CD4-positive, alpha-beta T cell treated with Interleukin-12 subunit alpha and Interleukin-12 subunit beta, for 1 hour (primary cell): ENCODE measurements at regions not wholly inside any gene's neighbourhood (a gene's known extent, or its start where the extent isn't known, plus 50 kb on each side); places are given as distances from the start of the nearest gene placed in this dataset.
"Not testable (repeated sequence)": the region's sequence is repeated elsewhere in the genome, so short reads cannot be mapped to it uniquely, and the experiment has no call there.

Experiments used
- DNase-seq: peaks from one replicate; pipeline ENCODE4 v3.0.0-alpha.2; 2020

- DNase-seq = no peak
Measured at GRCh38 chr15:26065723-26066122, 202.6 kb upstream of the ATP10A start.

- no peak for DNase-seq
Measured at GRCh38 chr15:26061248-26061647, 198.1 kb upstream of the ATP10A start.

GRCh38 chr15:26056766-26057165, 193.6 kb upstream of the ATP10A start:
- DNase-seq = not testable (repeated sequence)

DNA sequence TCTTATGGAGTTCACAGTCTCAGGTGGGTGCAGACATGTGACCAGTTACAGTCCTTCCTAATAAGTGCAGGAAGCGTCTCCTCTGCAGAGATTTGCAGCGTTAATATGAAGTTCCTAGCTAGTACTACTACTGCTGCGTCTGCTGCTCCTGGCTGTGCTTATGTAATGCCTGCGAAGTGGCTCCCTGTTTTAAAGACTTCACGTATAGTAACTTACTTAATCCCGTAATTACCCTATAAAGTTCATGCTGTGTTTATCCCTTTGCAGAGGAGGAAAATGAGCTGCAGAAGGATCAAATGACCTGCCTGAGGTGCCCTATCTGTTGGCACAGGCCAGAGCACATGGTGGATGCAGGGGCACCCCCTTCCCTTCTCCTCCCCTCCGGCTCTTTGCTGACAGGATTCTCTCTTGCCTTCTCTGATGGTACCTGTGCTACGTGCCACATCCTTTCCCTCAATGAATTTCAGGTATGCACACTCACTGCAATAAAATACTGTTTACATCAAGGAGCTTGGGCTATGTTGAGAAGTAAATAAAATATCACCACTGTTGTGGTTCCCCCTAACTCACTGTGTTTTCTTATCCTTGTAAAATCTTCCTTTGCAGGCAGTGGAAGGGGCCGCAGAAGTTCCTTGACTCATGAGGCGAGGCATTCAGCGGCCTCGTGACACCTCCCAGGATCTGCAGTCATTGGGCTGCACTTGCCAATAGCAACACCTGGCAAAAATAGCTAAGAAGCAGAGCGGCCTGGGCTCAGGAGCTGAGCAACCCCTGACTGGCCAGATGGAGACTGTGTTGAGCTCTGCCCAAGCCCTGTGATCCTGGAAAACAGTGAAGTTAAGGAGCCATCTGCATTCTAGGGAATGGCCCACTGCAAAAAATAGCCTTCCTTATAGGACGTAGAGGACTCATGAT, 188.9 kb upstream of the ATP10A start:
- DNase-seq = no peak

DNA sequence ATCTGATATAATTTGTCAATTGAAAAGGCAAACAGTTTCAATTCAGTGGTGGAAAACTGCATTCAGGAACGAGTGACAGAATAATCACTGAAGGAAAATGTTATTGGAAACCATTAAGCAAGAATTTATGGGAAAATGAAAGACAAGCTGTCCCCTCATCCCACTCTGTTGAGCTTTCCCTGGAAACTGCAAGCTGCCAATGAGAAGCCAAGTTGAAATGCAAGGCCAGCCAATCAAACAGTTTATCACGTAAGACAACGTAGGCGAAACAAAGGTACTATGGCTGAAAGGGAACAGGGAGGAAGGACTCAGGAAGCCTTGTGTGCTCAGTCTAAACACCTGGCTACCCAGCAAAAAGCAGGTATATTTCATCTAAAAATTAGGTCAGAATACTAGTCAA, 187.9 kb upstream of the ATP10A start:
- DNase-seq = no peak

GRCh38 chr15:26049900-26050657, 187.0 kb upstream of the ATP10A start:
- no peak for DNase-seq

DNA sequence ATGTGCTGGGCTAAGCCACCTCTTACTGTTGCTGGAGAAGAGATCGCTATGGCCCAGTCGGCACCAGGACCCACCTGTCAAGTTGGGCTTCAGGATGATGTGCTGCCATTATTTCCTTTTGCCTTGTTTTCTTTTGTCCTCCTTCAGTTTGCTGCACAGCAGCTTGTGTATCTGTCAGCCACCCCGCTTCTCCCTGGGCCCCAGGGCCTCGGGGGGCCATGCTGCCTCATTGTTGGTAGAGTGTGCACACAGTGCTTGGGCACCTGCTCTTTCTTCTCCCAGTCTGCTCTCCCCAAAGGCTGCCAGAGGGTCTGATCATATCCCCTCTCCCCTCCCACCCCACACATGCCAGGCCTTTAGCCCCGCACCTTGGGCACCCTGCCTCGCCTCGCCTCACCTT, 185.5 kb upstream of the ATP10A start:
- DNase-seq = no peak

- no peak for DNase-seq
Measured at GRCh38 chr15:26045516-26045915, 182.4 kb upstream of the ATP10A start.

GRCh38 chr15:26043018-26043417, 179.9 kb upstream of the ATP10A start:
- DNase-seq = no peak

DNA sequence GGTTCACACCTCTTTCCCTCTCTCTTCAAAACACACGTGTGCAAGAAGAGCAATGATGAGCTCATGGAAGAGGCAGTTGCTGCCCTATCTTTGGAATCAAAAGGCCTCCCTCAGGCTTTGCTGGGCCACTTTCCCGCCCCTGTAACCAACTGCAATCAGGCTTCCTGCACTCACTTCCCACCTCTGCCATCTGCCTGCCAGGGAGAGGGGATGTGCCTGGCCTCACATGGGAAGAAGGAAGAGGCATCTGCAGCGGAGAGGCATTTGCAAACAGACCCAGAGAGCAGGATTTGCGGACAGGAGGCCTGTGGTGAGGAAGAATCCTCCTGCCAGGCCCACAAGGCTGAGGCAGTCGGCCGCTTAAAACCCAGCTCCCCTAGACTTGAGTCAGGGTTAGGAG, 175.6 kb upstream of the ATP10A start:
- no peak for DNase-seq

- no peak for DNase-seq
Measured at GRCh38 chr15:26037369-26037768, 174.2 kb upstream of the ATP10A start.

GRCh38 chr15:26033493-26033892, 170.4 kb upstream of the ATP10A start:
- no peak for DNase-seq

- no peak for DNase-seq
Measured at GRCh38 chr15:26032162-26032846, 169.2 kb upstream of the ATP10A start.

GRCh38 chr15:26029586-26029985, 166.5 kb upstream of the ATP10A start:
- not testable (repeated sequence) for DNase-seq

DNA sequence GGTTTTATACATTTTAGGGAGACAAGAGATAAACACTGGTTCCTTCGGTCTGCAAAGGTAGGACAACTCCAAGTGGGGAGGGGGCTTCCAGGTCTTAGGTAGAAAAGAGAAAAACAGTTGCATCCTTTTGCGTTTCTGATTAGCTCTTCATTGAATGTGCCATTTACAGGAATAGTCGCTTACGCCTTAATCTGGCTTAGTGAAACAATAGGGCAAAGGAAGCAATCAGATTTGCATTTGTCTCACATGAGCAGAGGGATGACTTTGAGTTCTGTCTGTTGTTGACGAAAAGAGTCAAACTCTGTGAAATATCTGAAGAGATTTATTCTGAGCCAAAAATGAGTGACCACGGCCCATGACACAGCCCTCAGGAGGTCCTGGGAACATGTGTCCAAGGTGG, 166.0 kb upstream of the ATP10A start:
- no peak for DNase-seq

DNA sequence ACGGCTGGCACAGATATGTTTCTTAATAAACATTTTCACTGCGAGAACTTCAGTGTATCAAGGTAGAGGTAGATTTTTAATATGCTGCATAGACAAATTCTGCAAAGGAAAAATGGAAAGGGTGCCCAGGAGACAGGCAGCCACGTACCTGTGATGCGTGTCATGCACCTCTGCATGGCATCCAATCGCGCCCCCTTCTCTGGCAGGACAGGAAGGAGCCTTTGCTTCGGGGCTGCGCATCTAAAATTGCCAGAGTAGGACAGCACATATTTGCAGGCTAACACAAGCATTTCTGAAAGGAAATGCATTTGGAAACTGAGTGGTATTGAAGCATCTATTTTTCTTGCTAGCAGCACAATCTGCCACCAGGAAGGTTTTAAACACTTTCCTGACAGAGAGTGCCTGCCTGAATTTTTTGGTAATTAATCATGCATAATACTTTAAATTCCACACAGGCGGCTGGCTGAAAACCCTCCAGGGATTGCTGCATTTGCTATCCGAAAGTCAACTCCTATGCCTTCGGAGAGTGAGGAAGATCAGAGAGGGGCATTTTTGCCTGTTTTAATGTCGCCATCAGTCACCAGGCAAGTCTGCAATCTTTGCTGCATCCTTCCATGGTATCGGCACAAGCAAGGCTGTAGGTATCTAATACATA, 165.1 kb upstream of the ATP10A start:
- DNase-seq = no peak

DNA sequence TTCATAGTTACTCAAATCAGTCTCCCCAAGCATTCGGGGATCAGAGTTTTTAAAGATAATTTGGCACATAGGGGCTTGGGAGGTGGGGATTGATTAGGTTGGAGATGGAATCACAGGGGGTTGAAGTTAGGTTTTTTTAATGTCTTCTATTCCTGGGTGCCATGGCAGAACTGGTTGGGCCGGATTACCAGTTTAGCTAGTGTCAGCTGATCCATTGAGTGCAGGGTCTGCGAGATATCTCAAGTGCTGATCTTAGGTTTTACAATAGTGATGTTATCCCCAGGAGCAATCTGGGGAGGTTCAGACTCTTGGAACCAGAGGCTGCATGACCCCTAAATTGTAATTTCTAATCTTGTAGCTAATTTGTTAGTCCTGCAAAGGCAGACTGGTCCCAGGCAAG, 163.5 kb upstream of the ATP10A start:
- not testable (repeated sequence) for DNase-seq

DNA sequence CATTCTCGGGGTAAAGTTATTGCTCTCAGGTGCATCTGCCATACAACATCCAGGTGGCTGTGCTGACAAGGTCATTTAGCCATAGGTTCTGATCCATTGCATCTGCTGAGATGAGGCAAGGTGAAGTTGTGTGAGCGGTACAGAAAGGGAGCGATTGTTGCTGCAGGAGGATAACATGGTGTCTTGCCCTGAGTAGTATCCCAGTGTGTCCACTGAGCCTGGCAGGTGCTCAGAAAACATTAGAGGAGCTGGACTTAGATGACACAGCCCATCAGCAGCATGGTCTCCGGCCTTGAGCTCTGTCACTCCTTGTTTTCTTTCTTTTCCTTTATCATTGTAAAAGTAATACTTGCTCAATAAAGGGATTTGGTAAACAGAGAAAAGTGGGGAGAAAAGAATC, 161.1 kb upstream of the ATP10A start:
- no peak for DNase-seq

GRCh38 chr15:26023691-26024090, 160.6 kb upstream of the ATP10A start:
- no peak for DNase-seq

DNA sequence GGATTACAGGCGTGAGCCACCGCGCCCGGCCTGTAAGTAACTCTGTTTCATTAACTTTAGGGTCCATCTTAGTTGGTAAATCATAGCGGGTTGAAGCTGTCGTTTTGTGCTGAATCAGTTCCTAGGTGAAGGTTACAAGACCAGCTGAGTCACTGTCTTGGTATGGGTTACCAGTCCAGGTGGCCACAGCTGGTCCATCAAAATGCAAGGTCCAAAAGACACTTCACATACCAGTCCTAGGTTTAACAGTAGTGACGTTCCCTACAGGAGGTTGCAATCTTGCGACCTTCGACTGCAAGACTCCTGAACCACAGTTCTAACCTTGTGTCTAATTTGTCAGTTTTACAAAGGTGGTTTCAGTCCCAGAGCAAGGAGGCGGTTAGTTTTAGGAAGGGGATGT, 160.1 kb upstream of the ATP10A start:
- DNase-seq = no peak

DNA sequence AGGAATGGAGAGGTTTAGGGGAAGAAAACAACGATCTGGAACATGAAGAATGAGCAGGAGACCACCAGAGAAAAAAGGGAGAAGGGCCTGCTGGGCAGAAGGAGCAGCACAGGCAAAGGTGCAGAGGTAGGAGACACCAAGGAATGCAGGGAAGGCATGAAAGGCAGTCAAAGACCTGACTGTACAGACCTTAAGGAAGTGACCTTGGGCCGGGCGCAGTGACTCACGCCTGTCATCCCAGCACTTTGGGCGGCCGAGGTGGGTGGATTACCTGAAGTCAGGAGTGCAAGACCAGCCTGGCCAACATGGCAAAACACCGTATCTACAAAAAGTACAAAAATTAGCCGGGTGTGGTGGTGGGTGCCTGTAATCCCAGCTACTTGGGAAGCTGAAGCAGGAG, 157.7 kb upstream of the ATP10A start:
- DNase-seq = no peak

GRCh38 chr15:26017665-26018064, 154.5 kb upstream of the ATP10A start:
- no peak for DNase-seq

GRCh38 chr15:26015516-26016075, 152.5 kb upstream of the ATP10A start:
- no peak for DNase-seq
